PC-9 (cell line): ENCODE measurements at regions not wholly inside any gene's neighbourhood (a gene's known extent, or its start where the extent isn't known, plus 50 kb on each side); places are given as distances from the start of the nearest gene placed in this dataset.

Source experiments
- BruUV-seq: library from RNA; stranded (reverse); fragments of 400-500 nt; replicated peaks from 2 replicates; lab custom pipeline; 2021; lab: Mats Ljungman, UMichigan
- CTCF ChIA-PET: fragments of 300-600 bp; sonication (Branson Sonifier 250); formaldehyde crosslinking; loops from one replicate; lab custom pipeline; 2022; ENCODE audit warnings: antibody characterized with exemption; lab: Charles Lee
- POLR2A ChIA-PET: fragments of 300-600 bp; sonication (Branson Sonifier 250); formaldehyde crosslinking; loops from one replicate; lab custom pipeline; 2022; ENCODE audit warnings: antibody characterized with exemption; ENCODE audit not compliant: unreplicated experiment; lab: Charles Lee
- DNase-seq, 2 experiments: peaks; one replicate each; pipeline versions ENCODE4 v3.0.0 to v3.0.0-alpha.2; 2015 to 2022; ENCODE audit warnings: mixed read lengths in 1 of 2
- H2AFZ ChIP-seq: fragments of 200-600 bp; sonication (generic); 2 replicates; pipeline ENCODE4 v1.8.1; 2017; ENCODE audit warnings: antibody characterized with exemption
- H3F3A ChIP-seq: fragments of 200-600 bp; sonication (generic); 2 replicates; pipeline ENCODE4 v1.8.1; 2017; ENCODE audit warnings: antibody characterized with exemption, mild to moderate bottlenecking, low read depth; ENCODE audit not compliant: insufficient read depth
- H3K27ac ChIP-seq: fragments of 200-600 bp; sonication (generic); 2 replicates; pipeline ENCODE4 v1.6.1; 2016; ENCODE audit warnings: mixed run types
- H3K27me3 ChIP-seq: fragments of 200-600 bp; sonication (generic); 2 replicates; pipeline ENCODE4 v1.6.1; 2016; ENCODE audit warnings: low read depth, mixed run types; ENCODE audit not compliant: insufficient read depth
- H3K36me3 ChIP-seq: fragments of 200-600 bp; sonication (generic); 2 replicates; pipeline ENCODE4 v1.6.1; 2016; ENCODE audit warnings: low read depth, mixed run types
- H3K4me1 ChIP-seq: fragments of 200-600 bp; sonication (generic); replicated peaks from 2 replicates; pipeline ENCODE4 v1.6.1; 2016; ENCODE audit warnings: mixed run types; ENCODE audit not compliant: insufficient read depth
- H3K4me2 ChIP-seq: fragments of 200-600 bp; sonication (generic); 2 replicates; pipeline ENCODE4 v1.6.1; 2017; ENCODE audit warnings: mixed run types
- H3K4me3 ChIP-seq: fragments of 200-600 bp; sonication (generic); 2 replicates; pipeline ENCODE4 v1.6.1; 2016; ENCODE audit warnings: mixed run types
- H3K79me2 ChIP-seq: fragments of 200-600 bp; sonication (generic); 2 replicates; pipeline ENCODE4 v1.6.1; 2017; ENCODE audit warnings: low read depth, mixed run types
- H3K9me2 ChIP-seq: fragments of 200-600 bp; sonication (generic); 2 replicates; pipeline ENCODE4 v1.8.1; 2017; ENCODE audit warnings: mild to moderate bottlenecking; ENCODE audit not compliant: insufficient read depth
- H3K9me3 ChIP-seq: fragments of 200-600 bp; sonication (generic); 2 replicates; pipeline ENCODE4 v1.8.1; 2016; ENCODE audit warnings: low read depth; ENCODE audit not compliant: insufficient read depth
- H4K20me1 ChIP-seq: fragments of 200-600 bp; sonication (generic); 2 replicates; pipeline ENCODE4 v1.8.1; 2017; ENCODE audit not compliant: insufficient read depth
- EZH2 ChIP-seq: fragments of 200-600 bp; sonication (generic); IDR thresholded peaks from 2 replicates; pipeline ENCODE4 v1.8.0; 2017; ENCODE audit warnings: antibody characterized with exemption, low read depth
- intact Hi-C: fragments of 100-400 bp; cut with micrococcal nuclease; formaldehyde crosslinking; loops from one replicate; pipeline ENCODE4 v1.10.0; 2022; ENCODE audit not compliant: unreplicated experiment
- TF ChIP-seq, protein P1 (sequence below): fragments of 200-600 bp; sonication (generic); conservative IDR thresholded peaks from 2 replicates; pipeline ENCODE4 v1.6.1; 2017; ENCODE audit warnings: mixed run types, antibody characterized with exemption, mild to moderate bottlenecking, moderate library complexity

DNA sequence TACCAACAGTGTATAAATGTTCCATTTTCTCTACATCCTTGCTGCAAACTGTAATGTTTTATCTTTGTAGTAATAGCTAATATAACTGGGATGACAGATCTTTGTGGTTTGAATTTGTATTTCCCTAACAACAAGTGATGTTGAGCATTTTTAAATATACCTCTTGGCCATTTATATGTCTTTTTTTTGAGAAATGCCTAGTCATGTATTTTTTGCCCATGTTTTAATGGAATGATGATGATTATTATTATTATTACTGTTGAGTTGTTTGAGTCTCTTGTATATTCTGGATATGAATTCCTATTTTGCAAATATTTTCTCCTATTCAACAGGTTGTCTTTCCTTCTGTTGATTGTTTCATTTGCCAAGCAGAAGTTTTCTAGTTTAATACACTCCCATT, 654.9 kb downstream of the ZPLD1 start:
- H3K4me1 ChIP-seq, result no peaks in the 10 kb centered on the region
- no peak overlapping the region for H2AFZ ChIP-seq
- H3F3A ChIP-seq, result no peaks in the 10 kb centered on the region
- POLR2A ChIA-PET, result no interaction called here
- H3K9me2 ChIP-seq, result no peaks in the 10 kb centered on the region
- H4K20me1 ChIP-seq, result no peaks in the 10 kb centered on the region
- H3K4me3 ChIP-seq, result no peak overlapping the region
- no TSS peak for BruUV-seq
- no peak overlapping the region for H3K4me2 ChIP-seq
- no peak for TF ChIP-seq EZH2
- TF ChIP-seq, protein P1, sequence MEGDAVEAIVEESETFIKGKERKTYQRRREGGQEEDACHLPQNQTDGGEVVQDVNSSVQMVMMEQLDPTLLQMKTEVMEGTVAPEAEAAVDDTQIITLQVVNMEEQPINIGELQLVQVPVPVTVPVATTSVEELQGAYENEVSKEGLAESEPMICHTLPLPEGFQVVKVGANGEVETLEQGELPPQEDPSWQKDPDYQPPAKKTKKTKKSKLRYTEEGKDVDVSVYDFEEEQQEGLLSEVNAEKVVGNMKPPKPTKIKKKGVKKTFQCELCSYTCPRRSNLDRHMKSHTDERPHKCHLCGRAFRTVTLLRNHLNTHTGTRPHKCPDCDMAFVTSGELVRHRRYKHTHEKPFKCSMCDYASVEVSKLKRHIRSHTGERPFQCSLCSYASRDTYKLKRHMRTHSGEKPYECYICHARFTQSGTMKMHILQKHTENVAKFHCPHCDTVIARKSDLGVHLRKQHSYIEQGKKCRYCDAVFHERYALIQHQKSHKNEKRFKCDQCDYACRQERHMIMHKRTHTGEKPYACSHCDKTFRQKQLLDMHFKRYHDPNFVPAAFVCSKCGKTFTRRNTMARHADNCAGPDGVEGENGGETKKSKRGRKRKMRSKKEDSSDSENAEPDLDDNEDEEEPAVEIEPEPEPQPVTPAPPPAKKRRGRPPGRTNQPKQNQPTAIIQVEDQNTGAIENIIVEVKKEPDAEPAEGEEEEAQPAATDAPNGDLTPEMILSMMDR, result no peak
- no peaks in the 10 kb centered on the region for H3K79me2 ChIP-seq
- H3K27me3 ChIP-seq, result no peaks in the 10 kb centered on the region
- H3K36me3 ChIP-seq, result no peaks in the 10 kb centered on the region
- DNase-seq, result no peak
- CTCF ChIA-PET, result no interaction called here
- intact Hi-C loops, result no loop called here
- H3K27ac ChIP-seq, result no peak overlapping the region
- no peaks in the 10 kb centered on the region; the same call in 1 of the 2 replicates for H3K9me3 ChIP-seq

DNA sequence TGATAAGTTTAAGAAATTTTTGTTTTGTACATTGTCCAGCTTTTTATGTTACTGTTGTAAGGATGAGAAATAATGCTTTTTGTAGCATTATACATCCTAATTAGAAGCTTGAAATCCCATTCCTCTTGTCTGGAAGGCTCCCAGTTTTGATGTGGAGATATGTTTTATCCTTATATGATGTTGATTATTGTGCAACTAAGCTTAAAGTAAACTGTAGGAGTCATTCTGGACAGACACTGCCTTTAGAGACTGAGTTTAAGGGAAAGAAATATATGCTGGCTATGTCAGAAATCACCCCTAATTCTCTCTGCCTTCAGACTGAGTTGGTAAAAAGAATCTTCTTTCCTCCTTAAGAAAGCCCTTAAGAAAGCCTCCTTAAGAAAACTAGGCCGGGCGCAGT, 670.4 kb downstream of the ZPLD1 start:
- no peaks in the 10 kb centered on the region for H3K27me3 ChIP-seq
- no peak overlapping the region for H3K27ac ChIP-seq
- DNase-seq, result no peak
- no peaks in the 10 kb centered on the region; the same call in 1 of the 2 replicates for H3K9me2 ChIP-seq
- intact Hi-C loops, result no loop called here
- BruUV-seq, result no TSS peak
- TF ChIP-seq, protein P1, result no peak
- no peak for TF ChIP-seq EZH2
- H3K4me2 ChIP-seq, result no peak overlapping the region
- no peak overlapping the region for H2AFZ ChIP-seq
- POLR2A ChIA-PET, result no interaction called here
- H3K4me1 ChIP-seq, result no peaks in the 10 kb centered on the region
- H3K79me2 ChIP-seq, result no peaks in the 10 kb centered on the region
- H3K36me3 ChIP-seq, result no peaks in the 10 kb centered on the region
- no peaks in the 10 kb centered on the region for H3F3A ChIP-seq
- H3K9me3 ChIP-seq, result no peaks in the 10 kb centered on the region
- no peaks in the 10 kb centered on the region for H4K20me1 ChIP-seq
- H3K4me3 ChIP-seq, result no peak overlapping the region
- CTCF ChIA-PET, result no interaction called here

DNA sequence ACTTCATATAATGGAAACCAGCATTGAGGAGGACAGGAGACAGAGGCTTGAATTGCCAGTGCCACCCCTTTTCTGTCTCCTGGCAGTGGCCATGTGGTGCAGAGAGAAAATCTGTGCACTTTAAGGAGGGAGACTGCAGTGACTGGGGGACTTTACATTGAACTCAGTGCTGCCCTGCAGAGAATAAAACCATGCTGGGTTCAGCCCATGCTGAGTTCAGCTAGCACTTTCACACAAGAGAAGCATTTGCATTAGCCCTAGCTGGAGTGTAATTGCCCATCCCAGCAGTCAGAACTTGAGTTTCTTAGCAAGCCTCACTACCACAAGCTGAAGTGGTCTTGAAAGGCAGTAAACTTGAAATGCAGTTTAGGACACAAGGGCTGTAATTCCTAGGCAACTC, 677.5 kb downstream of the ZPLD1 start:
- no peak overlapping the region for H3K27ac ChIP-seq
- no peak for DNase-seq
- H3K4me3 ChIP-seq, result no peak overlapping the region
- POLR2A ChIA-PET, result no interaction called here
- intact Hi-C loops, result loop anchor here (10.0 kb wide), 1 partner anchor 437 kb away; no protein-coding TSS in a partner anchor
- CTCF ChIA-PET, result no interaction called here
- no peaks in the 10 kb centered on the region for H3K9me2 ChIP-seq
- H3K4me1 ChIP-seq, result no peaks in the 10 kb centered on the region
- no peaks in the 10 kb centered on the region for H3K9me3 ChIP-seq
- no peaks in the 10 kb centered on the region for H3K79me2 ChIP-seq
- no peak for TF ChIP-seq EZH2
- TF ChIP-seq, protein P1, result no peak
- H3K36me3 ChIP-seq, result no peaks in the 10 kb centered on the region
- no peaks in the 10 kb centered on the region for H3F3A ChIP-seq
- H2AFZ ChIP-seq, result no peak overlapping the region
- H4K20me1 ChIP-seq, result no peaks in the 10 kb centered on the region
- BruUV-seq, result no TSS peak
- H3K4me2 ChIP-seq, result no peak overlapping the region
- no peaks in the 10 kb centered on the region for H3K27me3 ChIP-seq
